Stimulated activated CD4-positive, alpha-beta T cell treated with anti-CD3 and anti-CD28 coated beads, Interleukin-1b, Interleukin-23, amount 100 ng/mL, for 4 hours (primary cell): ENCODE measurements at regions not wholly inside any gene's neighbourhood (a gene's known extent, or its start where the extent isn't known, plus 50 kb on each side); places are given as distances from the start of the nearest gene placed in this dataset.
"Not testable (repeated sequence)": the region's sequence is repeated elsewhere in the genome, so short reads cannot be mapped to it uniquely, and the experiment has no call there.

Source experiments
- DNase-seq, 2 donors: peaks; one replicate each; pipeline ENCODE4 v3.0.0-alpha.2; 2020; ENCODE audit warnings: low read depth in 2 of 2

- DNase-seq: no peak
Measured at GRCh38 chr2:84288293-84288692, 170.8 kb downstream of the SUCLG1 start.

DNA sequence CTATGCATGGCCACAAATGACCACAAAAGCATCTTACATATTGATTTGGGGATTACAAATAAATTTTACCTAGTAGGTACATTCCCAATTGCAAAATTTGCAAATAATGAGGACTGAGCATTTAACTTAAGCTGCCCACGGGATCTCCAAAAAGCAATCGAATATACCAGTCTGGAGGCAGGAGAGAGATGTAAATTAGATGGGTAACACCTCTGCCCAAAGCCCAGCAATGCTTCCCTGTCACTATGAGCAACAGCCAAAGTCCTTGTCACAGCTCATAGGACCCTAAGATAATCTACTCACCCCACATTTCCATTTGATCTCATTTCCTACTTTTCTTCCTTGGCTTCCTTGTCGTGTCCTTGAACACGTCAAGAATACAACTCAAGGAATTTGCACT, 172.2 kb downstream of the SUCLG1 start:
- no peak for DNase-seq

- no peak for DNase-seq
Measured at GRCh38 chr2:84285056-84285747, 173.9 kb downstream of the SUCLG1 start.

DNA sequence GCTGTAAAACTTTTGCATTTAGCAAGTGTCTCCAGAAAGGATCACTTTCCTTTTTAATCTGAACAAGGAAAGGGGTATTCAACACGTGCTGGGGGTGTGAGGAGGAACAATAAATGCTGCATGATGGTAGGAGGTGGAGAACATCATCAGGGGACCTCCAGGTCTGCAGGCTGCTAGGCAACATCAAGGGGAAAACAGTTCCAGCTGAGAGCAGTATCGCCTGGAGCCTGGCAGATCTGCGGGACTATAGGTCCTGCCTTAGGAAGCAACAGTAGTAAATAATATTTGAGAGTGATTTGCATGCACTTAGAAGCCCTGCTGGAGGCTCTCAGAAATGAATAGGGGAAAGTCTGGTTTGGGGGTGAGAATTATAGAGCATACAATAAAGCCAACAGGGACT, 175.6 kb downstream of the SUCLG1 start:
- DNase-seq: no peak

DNA sequence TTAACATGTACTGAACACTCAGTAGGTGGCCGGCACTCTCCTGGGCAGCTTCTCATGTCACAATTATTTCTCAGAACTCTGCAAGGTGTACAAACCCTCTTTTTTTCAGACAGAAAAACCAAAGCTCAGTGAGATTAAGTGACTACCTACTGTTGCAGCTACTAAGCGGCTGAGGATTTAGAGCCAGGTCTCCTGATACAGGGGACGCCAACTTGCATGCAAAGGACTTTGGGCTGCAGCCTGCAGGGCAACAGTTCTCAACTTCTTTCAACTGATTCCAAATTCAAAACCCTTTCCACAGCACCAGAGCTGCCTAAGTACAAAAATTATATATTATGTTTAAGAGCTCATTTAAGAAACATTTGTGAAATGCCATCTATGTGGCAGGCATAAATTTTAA, 177.6 kb downstream of the SUCLG1 start:
- no peak for DNase-seq

- DNase-seq: no peak
Measured at GRCh38 chr2:84280873-84281272, 178.2 kb downstream of the SUCLG1 start.

- no peak for DNase-seq
Measured at GRCh38 chr2:84278386-84278785, 180.7 kb downstream of the SUCLG1 start.

- DNase-seq: no peak
Measured at GRCh38 chr2:84276590-84277255, 182.4 kb downstream of the SUCLG1 start.

DNA sequence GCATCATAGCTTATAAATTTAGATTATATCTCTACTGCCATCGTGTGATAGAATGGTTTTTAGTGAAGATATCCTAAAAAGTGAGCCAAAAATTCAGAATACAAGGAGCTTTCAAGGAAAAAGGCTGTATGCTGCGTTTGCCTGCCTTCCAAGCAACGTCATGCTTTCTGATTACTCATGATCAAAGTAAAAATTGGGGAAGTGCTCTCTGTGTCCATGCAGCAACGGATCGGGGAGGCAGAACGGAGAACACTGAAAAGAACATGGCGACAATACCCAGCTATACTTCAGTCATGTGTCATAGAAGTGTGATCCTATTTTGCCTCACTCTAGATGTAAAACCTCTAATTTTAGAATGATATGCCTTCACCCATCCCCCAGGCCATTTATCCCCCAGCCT, 185.7 kb downstream of the SUCLG1 start:
- DNase-seq: no peak

- no peak for DNase-seq
Measured at GRCh38 chr2:84271977-84272376, 187.1 kb downstream of the SUCLG1 start.

DNA sequence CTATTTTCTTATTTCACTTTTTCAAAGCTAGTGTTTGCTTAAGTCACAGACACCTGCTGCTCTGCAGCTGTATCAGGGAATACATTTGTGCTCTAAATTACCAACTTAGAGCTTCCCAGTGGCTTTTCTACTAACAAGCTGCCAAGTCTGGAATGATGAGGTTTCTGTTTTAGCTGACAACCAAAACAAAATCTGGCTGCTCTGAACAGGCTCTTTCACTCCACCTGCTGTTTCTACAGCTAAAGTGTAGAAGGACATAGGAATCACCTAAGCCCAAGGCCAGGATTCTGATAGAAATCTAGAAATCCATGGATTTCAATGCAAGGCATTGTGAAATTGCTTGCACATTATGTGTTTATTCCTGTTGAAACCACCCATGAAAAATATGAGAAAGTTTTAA, 201.2 kb downstream of the SUCLG1 start:
- no peak for DNase-seq

DNA sequence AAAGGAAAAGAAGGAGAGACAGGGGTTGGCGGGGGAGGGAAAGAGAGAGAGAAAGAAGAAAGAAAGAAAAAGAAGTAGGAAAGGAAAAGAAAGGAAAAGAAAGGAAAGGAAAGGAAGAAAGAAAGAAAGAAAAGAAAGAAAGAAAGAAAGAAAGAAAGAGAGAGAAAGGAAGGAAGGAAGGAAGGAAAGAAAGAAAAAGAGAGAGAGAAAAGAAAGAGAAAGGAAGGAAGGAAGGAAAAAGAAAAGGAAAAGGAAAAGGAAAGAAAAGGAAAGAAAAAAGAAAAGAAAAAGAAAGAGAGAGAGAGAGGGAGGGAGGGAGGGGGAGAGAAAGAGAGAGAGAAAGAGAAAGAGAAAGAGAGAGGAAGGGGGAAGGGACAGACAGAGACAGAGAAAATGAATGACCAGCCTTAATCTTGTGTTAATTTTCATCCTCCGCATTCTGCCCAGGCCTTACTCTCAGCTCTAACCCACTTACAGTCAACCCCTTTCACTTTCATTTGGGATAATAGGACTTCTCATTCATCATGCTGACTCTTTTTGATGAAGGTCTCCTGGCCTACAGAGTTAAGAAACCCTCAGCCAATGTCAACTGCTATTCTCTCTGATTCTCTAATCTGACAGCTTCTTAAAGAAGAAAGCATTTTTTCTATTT, 207.3 kb downstream of the SUCLG1 start:
- no peak for DNase-seq

GRCh38 chr2:84249140-84249539, 209.9 kb downstream of the SUCLG1 start:
- no peak for DNase-seq

- DNase-seq: no peak
Measured at GRCh38 chr2:84247532-84247931, 211.5 kb downstream of the SUCLG1 start.

GRCh38 chr2:84243788-84244733, 215.0 kb downstream of the SUCLG1 start:
- no peak for DNase-seq

GRCh38 chr2:84238907-84239306, 220.2 kb downstream of the SUCLG1 start:
- no peak for DNase-seq

- DNase-seq: no peak
Measured at GRCh38 chr2:84236288-84236687, 222.8 kb downstream of the SUCLG1 start.

DNA sequence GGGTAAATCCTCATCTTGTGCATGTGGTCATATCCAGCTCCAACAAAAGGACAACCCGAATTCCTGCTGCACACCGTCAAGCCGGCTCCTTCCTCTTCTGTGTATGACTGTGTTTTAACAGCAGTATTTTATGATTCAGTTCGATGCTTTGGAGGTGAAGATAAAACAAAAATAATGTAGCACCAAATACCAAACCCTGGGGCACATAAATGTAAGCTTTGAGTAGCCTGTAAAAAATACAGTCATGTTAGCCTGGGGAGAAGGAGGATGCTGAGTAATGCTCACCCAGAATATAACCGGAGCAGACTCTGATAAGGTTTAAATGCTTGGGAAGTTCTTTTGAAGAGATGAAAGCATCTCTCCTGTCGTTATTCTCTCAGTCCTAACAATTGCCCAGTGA, 225.0 kb downstream of the SUCLG1 start:
- no peak for DNase-seq

DNA sequence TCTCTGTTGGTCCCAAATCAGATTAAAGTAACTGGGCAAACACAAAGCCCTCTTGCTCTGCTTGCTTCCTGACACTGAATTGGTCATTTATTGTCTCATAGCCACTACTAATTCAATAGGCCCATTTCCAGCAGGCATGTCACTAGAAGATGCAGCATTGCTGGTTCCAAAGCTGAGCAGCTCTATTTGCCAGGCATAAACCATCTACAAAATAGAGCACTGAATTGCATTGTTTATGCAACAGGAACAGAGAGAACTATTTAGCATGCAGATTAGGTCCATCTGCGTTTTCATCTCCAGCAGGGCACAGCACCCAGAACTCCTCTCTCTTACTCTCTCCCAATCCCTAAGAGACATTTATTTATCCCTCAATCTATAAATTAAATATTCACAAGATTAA, 227.6 kb downstream of the SUCLG1 start:
- no peak for DNase-seq

DNA sequence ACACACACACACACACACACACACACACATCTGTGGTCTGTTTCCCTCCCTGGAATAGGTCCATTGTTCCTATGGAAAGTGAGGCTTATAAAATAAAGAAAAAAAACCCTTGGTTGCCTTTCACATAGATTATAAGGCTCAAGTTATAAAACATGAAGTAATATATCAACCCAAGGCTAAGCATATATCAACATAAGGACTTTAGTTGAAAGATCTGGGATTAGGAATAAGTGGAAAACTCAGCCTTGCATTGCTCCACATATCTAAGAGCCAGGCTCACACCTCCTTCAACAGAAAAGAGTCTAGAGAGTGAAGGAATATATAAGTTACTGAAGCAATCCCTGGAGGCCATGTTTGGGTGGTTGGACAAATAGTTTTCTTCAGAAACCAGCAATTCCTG, 235.0 kb downstream of the SUCLG1 start:
- no peak for DNase-seq

DNA sequence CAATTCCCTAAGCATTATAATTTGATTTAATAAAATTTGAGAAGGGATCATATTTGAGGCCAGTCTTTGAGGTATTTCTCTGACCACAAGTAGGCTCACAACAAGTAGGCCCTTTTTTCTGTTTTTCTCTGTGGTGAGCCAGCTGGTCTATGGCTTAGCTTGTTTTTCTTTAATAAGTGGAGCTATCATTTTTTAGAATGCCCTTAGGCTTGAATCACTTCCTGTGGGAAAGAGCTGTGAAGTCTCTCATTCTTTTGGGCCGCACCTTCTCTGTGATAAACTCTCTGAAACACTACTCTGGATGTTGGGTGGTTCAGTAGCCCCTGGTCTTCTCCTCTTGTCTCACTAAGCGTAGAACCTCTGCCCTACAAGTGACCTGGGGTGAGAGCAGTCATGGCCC, 235.9 kb downstream of the SUCLG1 start:
- no peak for DNase-seq

GRCh38 chr2:84221102-84221501, 238.0 kb downstream of the SUCLG1 start:
- not testable (repeated sequence) for DNase-seq
